Lower leg skin (tissue), 4 donors: ENCODE measurements at regions not wholly inside any gene's neighbourhood (a gene's known extent, or its start where the extent isn't known, plus 50 kb on each side); places are given as distances from the start of the nearest gene placed in this dataset.
"Not testable (repeated sequence)": the region's sequence is repeated elsewhere in the genome, so short reads cannot be mapped to it uniquely, and the experiment has no call there.

Source experiments
- DNase-seq, 2 donors: peaks; one replicate each; pipeline ENCODE4 v3.0.0-alpha.2; 2019; ENCODE audit warnings: low spot score in 2 of 2
- H3K4me3 ChIP-seq: fragments of 200-600 bp; sonication (generic); 2 replicates; pipeline ENCODE4 v1.5.1; 2017; ENCODE audit warnings: mild to moderate bottlenecking, low read depth; ENCODE audit not compliant: poor library complexity, severe bottlenecking
- CTCF ChIP-seq, 3 donors: fragments of 450-650 bp; IDR thresholded peaks; one replicate each; pipeline ENCODE4 v1.5.1; 2016; ENCODE audit warnings: antibody characterized with exemption in 3 of 3, mild to moderate bottlenecking in 3 of 3, moderate library complexity in 2 of 3
- POLR2A ChIP-seq, 2 donors: fragments of 450-650 bp; IDR thresholded peaks; one replicate each; pipeline ENCODE4 v1.6.1; 2016 to 2017; ENCODE audit warnings: antibody characterized with exemption in 2 of 2, mild to moderate bottlenecking in 1 of 2, moderate library complexity in 1 of 2
- WGBS, 2 donors: methylation state at CpG; one replicate each; pipeline ENCODE4 v1.1.5; 2018; 5-methylcytosine and 5-hydroxymethylcytosine counted together
- intact Hi-C: fragments of 100-400 bp; cut with DNase I; formaldehyde crosslinking; loops from one replicate; pipeline ENCODE4 v1.15.0; 2023; ENCODE audit warnings: low total_unique reads

GRCh38 chrX:14352511-14352910 lies 176.8 kb upstream of the GLRA2 start:
- TF ChIP-seq CTCF (IDR thresholded peaks at IDR 0.05) (no peak), POLR2A (IDR thresholded peaks at IDR 0.05) (no peak)
- intact Hi-C loops = no loop called here
- 73 to 85% methylated on average over 1 of the region's 1 CpG for WGBS, 2 donors
- DNase-seq = no peak
- no peak overlapping the region for H3K4me3 ChIP-seq

- no peak overlapping the region for H3K4me3 ChIP-seq
- intact Hi-C loops = no loop called here
- WGBS, 2 donors = 42 to 43% methylated on average over 5 of the region's 5 CpGs
- DNase-seq = no peak
- TF ChIP-seq POLR2A (IDR thresholded peaks at IDR 0.05) (no peak), CTCF (IDR thresholded peaks at IDR 0.05) (no peak)
Observed at GRCh38 chrX:14351611-14352303, 177.6 kb upstream of the GLRA2 start.

GRCh38 chrX:14347523-14347922 lies 181.8 kb upstream of the GLRA2 start:
- intact Hi-C loops = no loop called here
- no peak overlapping the region for H3K4me3 ChIP-seq

GRCh38 chrX:14344172-14344940 lies 185.0 kb upstream of the GLRA2 start:
- whole genome bisulfite sequencing, 2 donors = 44 to 62% methylated on average over 3 of the region's 3 CpGs
- intact Hi-C loops = no loop called here
- H3K4me3 ChIP-seq = no peak overlapping the region
- no peak for DNase-seq
- TF ChIP-seq CTCF (IDR thresholded peaks at IDR 0.05) (no peak), POLR2A (IDR thresholded peaks at IDR 0.05) (no peak)

More at GRCh38 chrX:14347523-14347922, 181.8 kb upstream of the GLRA2 start:
- no peak for DNase-seq
- no peak for TF ChIP-seq CTCF (IDR thresholded peaks at IDR 0.05)
- no peak for TF ChIP-seq POLR2A (IDR thresholded peaks at IDR 0.05)

- 60 to 78% methylated on average over 1 of the region's 1 CpG for WGBS, 2 donors
- DNase-seq = no peak
- no peak for TF ChIP-seq POLR2A (IDR thresholded peaks at IDR 0.05)
- TF ChIP-seq CTCF (IDR thresholded peaks at IDR 0.05) = no peak
- intact Hi-C loops = no loop called here
- H3K4me3 ChIP-seq = no peak overlapping the region
Observed at GRCh38 chrX:14309431-14309830, 219.9 kb upstream of the GLRA2 start.

- DNase-seq, intact Hi-C loops, H3K4me3 ChIP-seq: not testable (repeated sequence)
- WGBS, 2 donors = 59 to 68% methylated on average over 3 of the region's 3 CpGs
Observed at GRCh38 chrX:14308976-14309375, 220.4 kb upstream of the GLRA2 start.
